ENCODE measurements at regions not wholly inside any gene's neighbourhood (a gene's known extent, or its start where the extent isn't known, plus 50 kb on each side); places are given as distances from the start of the nearest gene placed in this dataset.

GRCh38 chr2:18819566-18819965 lies 230.2 kb upstream of the NT5C1B start:
- no peak for DNase-seq

GRCh38 chr2:18814387-18814786 lies 225.0 kb upstream of the NT5C1B start:
- DNase-seq = peak; percentile 80

GRCh38 chr2:18804536-18804935 lies 215.2 kb upstream of the NT5C1B start:
- DNase-seq = no peak

DNA sequence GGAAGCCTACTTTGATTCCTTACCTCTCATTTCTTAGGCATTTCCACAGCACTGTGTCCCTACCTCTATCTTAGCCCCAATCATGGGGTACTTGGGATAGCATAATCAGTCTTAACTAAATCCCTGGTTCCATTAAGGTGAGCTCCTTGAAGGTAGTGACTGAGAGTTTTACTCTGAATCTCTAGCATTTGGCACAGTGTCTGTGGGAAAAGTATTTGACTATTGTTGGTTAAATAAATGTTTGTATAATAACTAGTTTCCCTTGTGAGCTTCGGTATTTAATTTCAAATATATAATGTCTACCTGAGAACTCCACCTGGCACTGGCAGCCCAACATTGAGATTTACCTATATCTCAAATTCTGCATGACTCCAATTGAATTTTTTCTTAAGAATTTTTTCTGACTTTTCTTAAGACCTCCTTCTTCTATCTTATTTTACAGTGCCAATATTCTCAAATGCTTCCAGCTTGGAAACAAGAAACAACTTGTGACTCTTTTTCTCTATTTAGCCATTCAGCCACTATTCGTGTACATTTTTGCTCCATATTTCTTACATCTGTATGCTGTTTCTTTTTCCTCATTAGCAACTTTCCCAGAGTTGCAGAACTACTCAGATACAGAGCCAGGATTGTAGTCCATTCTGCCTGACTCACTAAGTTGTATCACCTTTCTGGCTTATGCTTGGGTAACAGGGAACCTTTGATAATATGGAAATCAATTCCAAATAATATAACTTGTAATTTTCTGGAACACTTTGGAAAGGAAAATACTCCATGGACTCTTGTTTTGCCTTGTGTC lies 214.0 kb upstream of the NT5C1B start:
- no peak for DNase-seq

GRCh38 chr2:18800240-18800971 lies 211.0 kb upstream of the NT5C1B start:
- DNase-seq = no peak

- DNase-seq = peak; percentile 67
These were observed 210.0 kb upstream of the NT5C1B start for GRCh38 chr2:18799397-18799796.

DNA sequence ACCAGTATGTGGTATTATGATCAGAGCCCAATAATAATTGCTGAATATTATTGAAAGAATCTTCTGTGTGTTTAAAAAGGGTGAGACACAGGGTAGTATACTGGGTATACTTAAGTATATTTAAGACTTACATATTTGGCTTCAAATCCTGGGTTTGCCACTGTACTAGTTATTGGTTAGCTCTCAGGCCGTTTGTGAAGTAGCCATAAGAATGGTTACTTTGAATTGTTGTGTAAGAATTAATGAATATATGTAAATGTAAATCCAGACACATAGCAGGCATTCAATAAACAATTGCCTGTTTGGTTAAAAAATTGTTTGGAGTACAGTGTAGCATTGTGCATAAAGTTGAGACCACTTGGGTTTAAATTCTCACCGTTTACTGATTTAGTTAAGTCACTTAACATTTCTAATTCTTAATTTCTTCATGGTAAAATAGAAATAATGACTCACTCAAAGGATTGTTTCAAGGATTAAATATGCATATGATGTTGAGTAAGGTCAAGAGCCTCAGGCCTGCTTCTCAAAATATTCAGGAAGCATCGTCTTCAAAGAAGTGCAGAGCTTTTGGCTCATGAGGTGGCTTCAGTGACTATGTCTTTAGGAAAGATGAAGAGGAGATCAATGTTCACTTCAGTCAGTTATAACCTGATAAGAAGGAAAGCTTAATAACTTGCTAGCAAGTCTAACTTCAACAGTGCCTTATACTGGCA lies 207.9 kb upstream of the NT5C1B start:
- DNase-seq = no peak

- peak; percentile 38 for DNase-seq
These were observed 206.5 kb upstream of the NT5C1B start for GRCh38 chr2:18795906-18796305.

DNA sequence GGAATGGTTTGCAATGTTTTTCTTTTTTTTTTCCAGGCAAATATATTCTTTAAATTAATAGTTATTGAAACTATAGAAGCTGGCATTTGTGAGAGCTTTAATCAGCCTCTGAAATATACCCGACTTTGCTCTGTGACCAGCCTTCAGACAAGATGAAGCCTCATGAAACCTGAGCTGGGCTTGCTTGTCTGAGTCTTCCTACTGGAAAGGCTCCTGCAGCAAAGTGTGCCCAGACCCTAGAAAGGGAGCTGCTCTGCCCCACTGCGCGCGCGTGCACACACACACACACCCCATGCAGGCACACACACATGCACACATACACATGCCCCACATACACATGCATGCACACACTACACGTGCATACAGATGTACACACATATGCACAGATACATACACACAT lies 203.3 kb upstream of the NT5C1B start:
- DNase-seq = no peak

DNA sequence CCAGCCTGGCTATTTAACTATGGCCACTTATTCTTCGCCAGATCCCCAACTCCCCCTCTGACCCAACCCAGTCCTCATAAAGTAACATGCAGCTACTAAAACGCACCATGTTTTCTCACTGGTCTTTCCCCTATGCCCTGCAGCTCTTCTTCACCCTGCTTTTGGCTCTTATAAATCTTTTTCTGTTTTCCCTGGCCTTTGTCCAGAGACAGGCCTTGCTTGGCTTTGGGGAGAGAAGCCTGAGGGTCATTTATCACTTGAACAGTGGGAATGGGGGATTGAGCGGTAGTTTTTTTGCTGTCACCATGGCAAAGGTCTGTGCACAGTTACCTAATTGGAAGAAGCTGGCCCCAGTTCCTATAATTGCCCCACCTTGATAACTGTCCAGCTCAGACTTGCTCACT lies 202.9 kb upstream of the NT5C1B start:
- DNase-seq = no peak

DNA sequence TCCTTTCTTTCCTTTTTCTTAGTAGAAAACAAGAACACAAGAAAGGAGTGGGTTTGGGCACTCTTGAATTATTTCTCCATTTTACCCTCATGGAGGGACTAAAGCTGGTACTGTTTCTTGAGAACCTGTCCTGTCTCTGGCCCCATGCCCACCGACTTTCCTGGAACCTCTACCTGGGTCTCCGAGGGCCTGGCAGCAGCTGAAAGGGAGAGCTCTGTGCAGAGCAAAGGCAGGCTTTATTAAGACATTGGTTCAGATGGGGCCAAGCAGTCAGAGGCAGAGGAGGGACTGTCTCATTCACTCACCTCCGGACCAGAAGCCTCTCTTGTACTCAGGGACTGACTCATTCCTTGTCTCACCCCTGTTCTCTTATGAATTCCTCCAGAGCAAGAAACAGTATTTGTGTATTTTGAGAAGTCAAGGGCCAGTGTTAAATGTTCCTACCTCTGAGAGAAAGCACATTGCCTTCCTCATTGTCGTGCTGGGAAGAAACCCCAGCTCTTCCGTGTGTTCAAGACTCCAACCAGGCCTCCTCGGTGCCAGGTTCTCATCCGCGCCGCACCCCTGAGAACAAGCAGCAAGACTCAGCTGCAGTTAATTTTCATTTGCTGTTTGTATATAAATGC lies 201.9 kb upstream of the NT5C1B start:
- peak; percentile 19 for DNase-seq

GRCh38 chr2:18790509-18791171 lies 201.3 kb upstream of the NT5C1B start:
- no peak for DNase-seq

DNA sequence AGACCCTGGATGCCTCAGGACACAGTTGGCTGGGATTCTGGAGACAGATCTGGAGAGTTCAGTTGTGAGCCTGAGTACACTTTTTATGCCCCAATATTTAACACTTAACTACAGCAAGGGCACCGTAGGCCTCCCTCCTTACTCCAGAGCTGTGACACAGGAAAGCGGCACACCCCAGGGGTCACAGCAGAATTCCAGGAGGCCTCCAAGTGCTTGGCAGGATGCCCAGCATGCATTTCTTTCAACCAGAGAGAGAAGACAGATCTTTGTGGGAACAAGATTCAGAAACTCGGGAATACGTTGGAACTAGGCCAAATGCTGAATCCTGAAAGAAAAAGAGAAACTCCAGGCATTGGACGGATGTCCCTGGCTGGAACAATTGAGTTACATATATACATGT lies 199.2 kb upstream of the NT5C1B start:
- DNase-seq = peak; percentile 92

- DNase-seq = no peak
These were observed 198.4 kb upstream of the NT5C1B start for GRCh38 chr2:18787726-18788125.

DNA sequence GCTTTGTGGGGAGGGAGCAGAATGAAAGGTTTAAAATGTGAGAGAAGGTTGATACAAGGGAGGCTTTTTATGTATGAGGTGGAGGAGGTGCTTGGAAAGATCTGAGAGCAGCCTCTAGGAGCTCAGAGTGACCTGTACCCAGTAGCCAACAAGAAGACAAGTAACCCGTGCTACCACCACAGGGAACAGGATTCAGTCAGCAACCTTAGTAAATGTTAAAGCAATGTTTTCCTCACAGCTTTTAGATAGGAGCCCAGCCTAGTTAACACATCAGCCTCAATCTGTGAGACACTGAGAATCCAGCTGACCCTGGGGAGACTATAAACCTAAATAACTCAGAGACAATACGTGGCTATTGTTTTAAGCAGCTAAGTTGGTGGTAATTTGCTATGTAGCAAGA lies 194.9 kb upstream of the NT5C1B start:
- no peak for DNase-seq

GRCh38 chr2:18781541-18782280 lies 192.3 kb upstream of the NT5C1B start:
- no peak for DNase-seq

DNA sequence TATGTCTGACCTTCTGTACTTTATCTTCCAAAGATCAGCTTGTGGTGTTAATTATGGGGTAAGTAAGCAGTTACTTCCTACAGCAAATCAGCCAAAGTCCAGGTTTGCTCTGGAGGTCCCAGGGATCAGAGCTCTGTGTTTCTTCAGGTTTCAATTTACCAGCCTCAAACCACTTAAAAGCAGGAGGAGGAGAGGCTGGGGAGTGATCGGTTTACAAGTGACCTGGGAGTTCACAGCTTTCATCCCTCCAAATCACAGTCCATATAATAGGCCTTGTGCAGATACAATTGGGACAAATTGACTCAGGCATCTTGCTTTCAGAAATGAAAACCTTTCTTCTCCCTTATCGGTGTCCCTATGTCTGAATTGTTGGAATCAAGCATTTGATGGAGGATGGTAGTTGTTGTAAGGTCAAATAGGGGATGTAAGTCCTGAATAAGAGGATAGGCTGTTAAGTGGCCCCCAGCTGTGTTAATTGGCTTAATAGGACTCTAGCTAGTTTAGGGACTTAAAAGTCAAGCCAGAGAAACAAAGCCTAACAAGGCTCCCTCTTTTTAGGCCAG lies 188.0 kb upstream of the NT5C1B start:
- DNase-seq = no peak

- DNase-seq = no peak
These were observed 181.8 kb upstream of the NT5C1B start for GRCh38 chr2:18771212-18771611.

DNA sequence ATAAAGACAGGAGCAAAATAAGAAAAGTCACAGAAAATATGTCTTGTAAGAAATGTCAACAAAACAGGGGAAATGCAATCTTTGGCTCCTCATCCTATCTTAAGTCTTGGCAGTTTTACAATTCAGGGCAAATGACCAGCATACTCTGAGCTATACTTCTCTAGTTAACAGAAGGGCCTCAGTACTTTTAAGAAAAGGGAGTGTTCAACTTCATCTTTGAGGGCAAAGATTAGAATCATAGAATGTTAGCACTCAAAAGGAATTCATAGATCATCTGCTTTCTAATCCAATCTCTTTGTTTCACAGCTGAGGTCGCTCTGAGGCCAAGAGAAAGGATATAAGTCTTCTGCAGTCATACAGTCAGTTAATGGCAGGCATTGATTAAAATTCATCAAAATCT lies 174.0 kb upstream of the NT5C1B start:
- no peak for DNase-seq

- no peak for DNase-seq
These were observed 173.3 kb upstream of the NT5C1B start for GRCh38 chr2:18762667-18763066.

- no peak for DNase-seq
These were observed 164.9 kb upstream of the NT5C1B start for GRCh38 chr2:18754286-18754685.

DNA sequence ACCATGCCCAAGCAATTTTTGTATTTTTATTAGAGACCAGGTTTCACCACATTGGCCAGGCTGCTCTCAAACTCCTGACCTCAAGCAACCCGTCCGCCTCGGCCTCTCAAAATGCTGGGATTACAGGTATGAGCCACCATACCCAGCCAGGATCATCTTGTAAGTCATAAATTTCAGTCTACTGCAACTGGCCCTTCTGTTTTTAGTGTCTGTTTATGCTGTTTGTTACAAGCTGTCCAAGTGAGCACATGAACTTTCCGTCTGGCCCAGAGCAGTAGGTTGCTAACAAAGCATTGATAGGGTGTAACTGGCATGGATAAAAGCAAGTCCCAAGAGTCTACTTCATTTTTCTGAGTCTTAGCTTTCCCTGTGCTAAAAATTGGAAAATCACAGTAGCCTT lies 164.4 kb upstream of the NT5C1B start:
- DNase-seq = no peak

Data from fibroblast of skin of right quadriceps (primary cell).